RWPE2 (cell line): ENCODE measurements at regions not wholly inside any gene's neighbourhood (a gene's known extent, or its start where the extent isn't known, plus 50 kb on each side); places are given as distances from the start of the nearest gene placed in this dataset.

ENCODE experiments used
- ATAC-seq: fragments of 200-7000 bp; cut with Tn5 transposase; 3 replicates; pipeline ENCODE4 v1.9.1; 2021; ENCODE audit warnings: low read depth
- DNase-seq: peaks from one replicate; pipeline ENCODE4 v3.0.0-alpha.2; 2020; ENCODE audit warnings: low spot score
- H3K27ac ChIP-seq: fragments of 450-650 bp; 2 replicates; pipeline ENCODE4 v1.5.1; 2017; ENCODE audit warnings: mild to moderate bottlenecking; ENCODE audit not compliant: poor library complexity, severe bottlenecking
- H3K27me3 ChIP-seq: fragments of 250-450 bp; sonication (Bioruptor Pico); 2 replicates; pipeline ENCODE4 v1.5.1; 2021; ENCODE audit warnings: mild to moderate bottlenecking, moderate library complexity; ENCODE audit not compliant: insufficient read depth, poor library complexity, severe bottlenecking
- H3K36me3 ChIP-seq: fragments of 250-450 bp; sonication (Bioruptor Pico); 2 replicates; pipeline ENCODE4 v1.5.1; 2020; ENCODE audit warnings: low read depth, mild to moderate bottlenecking, moderate library complexity
- H3K4me1 ChIP-seq: fragments of 250-450 bp; sonication (Bioruptor Pico); 2 replicates; pipeline ENCODE4 v1.5.1; 2021; ENCODE audit warnings: mild to moderate bottlenecking, moderate library complexity; ENCODE audit not compliant: insufficient read depth, poor library complexity, severe bottlenecking
- H3K4me3 ChIP-seq: fragments of 250-450 bp; sonication (Bioruptor Pico); 2 replicates; pipeline ENCODE4 v1.5.1; 2021; ENCODE audit warnings: mild to moderate bottlenecking, moderate library complexity; ENCODE audit not compliant: severe bottlenecking
- H3K9me3 ChIP-seq: fragments of 250-450 bp; sonication (Bioruptor Pico); 2 replicates; pipeline ENCODE4 v1.5.1; 2021; ENCODE audit warnings: mild to moderate bottlenecking, moderate library complexity; ENCODE audit not compliant: severe bottlenecking
- CTCF ChIP-seq: fragments of 450-650 bp; IDR thresholded peaks from one replicate; pipeline ENCODE4 v1.5.1; 2017; ENCODE audit warnings: mild to moderate bottlenecking, moderate library complexity; ENCODE audit not compliant: poor library complexity, severe bottlenecking

GRCh38 chr13:26463296-26463695 lies 94.2 kb upstream of the WASF3 start:
- TF ChIP-seq CTCF: no peak
- Histone ChIP-seq H3K4me3 (no peak overlapping the region), H3K36me3 (no peaks in the 10 kb centered on the region), H3K4me1 (no peaks in the 10 kb centered on the region), H3K27ac (no peak overlapping the region), H3K27me3 (no peaks in the 10 kb centered on the region), H3K9me3 (no peaks in the 10 kb centered on the region)
- no peak for ATAC-seq
- DNase-seq: no peak

- H3K4me3 ChIP-seq: no peak overlapping the region
- ATAC-seq (no peak), DNase-seq (no peak)
- H3K27ac ChIP-seq: no peak overlapping the region
- no peaks in the 10 kb centered on the region for H3K4me1 ChIP-seq
- TF ChIP-seq CTCF: no peak
- no peaks in the 10 kb centered on the region for H3K9me3 ChIP-seq
- H3K27me3 ChIP-seq: no peaks in the 10 kb centered on the region
- H3K36me3 ChIP-seq: no peaks in the 10 kb centered on the region
These were observed 93.6 kb upstream of the WASF3 start for GRCh38 chr13:26463848-26464247.

GRCh38 chr13:26465514-26465913 lies 92.0 kb upstream of the WASF3 start:
- H3K9me3 ChIP-seq: no peaks in the 10 kb centered on the region
- DNase-seq (no peak), ATAC-seq (no peak)
- no peak overlapping the region for H3K27ac ChIP-seq
- H3K4me1 ChIP-seq: no peaks in the 10 kb centered on the region
- H3K27me3 ChIP-seq: no peaks in the 10 kb centered on the region
- no peak for TF ChIP-seq CTCF
- H3K4me3 ChIP-seq: no peak overlapping the region
- no peaks in the 10 kb centered on the region for H3K36me3 ChIP-seq

GRCh38 chr13:26465954-26466353 lies 91.5 kb upstream of the WASF3 start:
- no peak overlapping the region for H3K4me3 ChIP-seq
- no peak for TF ChIP-seq CTCF
- no peak for DNase-seq
- no peaks in the 10 kb centered on the region for H3K27me3 ChIP-seq
- no peak overlapping the region for H3K27ac ChIP-seq
- ATAC-seq: no peak
- H3K36me3 ChIP-seq: no peaks in the 10 kb centered on the region
- no peaks in the 10 kb centered on the region for H3K9me3 ChIP-seq
- H3K4me1 ChIP-seq: no peaks in the 10 kb centered on the region

GRCh38 chr13:26468265-26468801 lies 89.2 kb upstream of the WASF3 start:
- Histone ChIP-seq H3K27ac (no peak overlapping the region), H3K4me1 (no peaks in the 10 kb centered on the region), H3K36me3 (no peaks in the 10 kb centered on the region), H3K9me3 (no peaks in the 10 kb centered on the region), H3K27me3 (no peaks in the 10 kb centered on the region), H3K4me3 (no peak overlapping the region)
- DNase-seq: no peak
- no peak for ATAC-seq
- no peak for TF ChIP-seq CTCF
